GM12878 (cell line): ENCODE measurements at regions not wholly inside any gene's neighbourhood (a gene's known extent, or its start where the extent isn't known, plus 50 kb on each side); places are given as distances from the start of the nearest gene placed in this dataset.

ENCODE experiments used
- ATAC-seq: fragments of 200-7000 bp; cut with Tn5 transposase; 3 replicates; pipeline ENCODE4 v1.9.1; 2020; ENCODE audit warnings: mild to moderate bottlenecking, moderate library complexity
- BruUV-seq: library from RNA; stranded (reverse); fragments of 400-500 nt; replicated peaks from 2 replicates; lab custom pipeline; 2021; lab: Mats Ljungman, UMichigan
- CTCF ChIA-PET: fragments of 300-600 bp; sonication (Branson Sonifier 250); formaldehyde crosslinking; extraction: SDS; loops from one replicate; lab custom pipeline; 2021; ENCODE audit warnings: inconsistent platforms; lab: Yijun Ruan, JAX
- POLR2A ChIA-PET: fragments of 350-600 bp; formaldehyde crosslinking; extraction: SDS; loops from one replicate; lab custom pipeline; 2021; ENCODE audit warnings: inconsistent platforms; lab: Charles Lee
- RAD21 ChIA-PET: fragments of 300-600 bp; sonication (Branson Sonifier 250); formaldehyde crosslinking; loops from one replicate; lab custom pipeline; 2023; ENCODE audit warnings: antibody characterized with exemption; ENCODE audit not compliant: unreplicated experiment; lab: Charles Lee
- SMC1A ChIA-PET: fragments of 300-600 bp; sonication (Branson Sonifier 250); formaldehyde crosslinking; loops from one replicate; lab custom pipeline; 2023; ENCODE audit not compliant: unreplicated experiment, uncharacterized antibody; lab: Charles Lee
- DNase-seq: peaks from one replicate; pipeline ENCODE4 v3.0.0-alpha.2; 2011; ENCODE audit warnings: low read depth, low spot score
- FAIRE-seq: peaks from 3 replicates; lab custom pipeline; 2011; peaks lifted over from hg19 to GRCh38; lab: Jason Lieb, UNC
- H2AFZ ChIP-seq: 2 replicates; pipeline ENCODE4 v1.6.0; 2011; ENCODE audit warnings: low read depth, low read length, control low read depth; ENCODE audit not compliant: control insufficient read depth
- H3K27ac ChIP-seq: 2 replicates; pipeline ENCODE4 v1.5.1; 2011; ENCODE audit warnings: control low read depth; ENCODE audit not compliant: control insufficient read depth, insufficient read depth
- H3K27me3 ChIP-seq, 2 experiments: replicated peaks in 1 of 2; 2 replicates each; pipeline versions ENCODE4 v1.6.0 to v1.6.1; 2011; ENCODE audit warnings: low read length in 1 of 2; ENCODE audit not compliant: control insufficient read depth in 2 of 2, insufficient read depth in 2 of 2
- H3K36me3 ChIP-seq, 2 experiments: 2 replicates each; pipeline ENCODE4 v1.5.1; 2011; ENCODE audit warnings: low read length in 1 of 2; ENCODE audit not compliant: control insufficient read depth in 2 of 2, insufficient read depth in 2 of 2
- H3K4me1 ChIP-seq: 2 replicates; pipeline ENCODE4 v1.6.1; 2011; ENCODE audit warnings: mild to moderate bottlenecking, low read length, moderate library complexity, mixed read lengths; ENCODE audit not compliant: control insufficient read depth, insufficient read depth
- H3K4me2 ChIP-seq: 2 replicates; pipeline ENCODE4 v1.6.0; 2011; ENCODE audit warnings: control low read depth; ENCODE audit not compliant: control insufficient read depth, insufficient read depth
- H3K4me3 ChIP-seq: fragments of 200-600 bp; sonication (generic); 2 replicates; pipeline ENCODE4 v1.5.1; 2016
- H3K79me2 ChIP-seq: 2 replicates; pipeline ENCODE4 v1.6.0; 2011; ENCODE audit warnings: low read length; ENCODE audit not compliant: control insufficient read depth, insufficient read depth
- H3K9ac ChIP-seq: 2 replicates; pipeline ENCODE4 v1.8.0; 2011; ENCODE audit warnings: low read length, control low read depth, mixed read lengths; ENCODE audit not compliant: control insufficient read depth, insufficient read depth
- H3K9me3 ChIP-seq: replicated peaks from 3 replicates; pipeline ENCODE4 v1.5.1; 2011; ENCODE audit warnings: mild to moderate bottlenecking, low read length; ENCODE audit not compliant: control insufficient read depth, insufficient read depth
- H4K20me1 ChIP-seq: 2 replicates; pipeline ENCODE4 v1.6.0; 2011; ENCODE audit not compliant: control insufficient read depth, insufficient read depth
- EZH2 ChIP-seq: IDR thresholded peaks from 2 replicates; pipeline ENCODE4 v1.6.1; 2012; ENCODE audit warnings: low read depth, mild to moderate bottlenecking, control low read depth, inconsistent platforms, low read length, borderline replicate concordance; ENCODE audit not compliant: control insufficient read depth
- NFYB ChIP-seq: IDR thresholded peaks from 2 replicates; pipeline ENCODE4 v1.6.1; 2011; ENCODE audit warnings: low read depth, mild to moderate bottlenecking, low read length, improper control_type of control experiment, moderate library complexity; ENCODE audit not compliant: insufficient read depth
- SMC3 ChIP-seq: IDR thresholded peaks from 2 replicates; pipeline ENCODE4 v1.6.1; 2011; ENCODE audit warnings: low read length, improper control_type of control experiment, borderline replicate concordance
- SPI1 ChIP-seq: IDR thresholded peaks from 2 replicates; pipeline ENCODE4 v1.6.1; 2011; ENCODE audit warnings: low read depth, mild to moderate bottlenecking, low read length, moderate library complexity, borderline replicate concordance; ENCODE audit not compliant: insufficient read depth
- YY1 ChIP-seq: IDR thresholded peaks from 2 replicates; pipeline ENCODE4 v1.6.1; 2011; ENCODE audit warnings: low read depth, mild to moderate bottlenecking, low read length
- WGBS: methylation state at CpG from one replicate; pipeline ENCODE4 v1.1.6; 2016; ENCODE audit warnings: low lambda C conversion rate; ENCODE audit not compliant: insufficient replicate concordance, insufficient coverage; ENCODE audit errors: missing lambda C conversion rate; 5-methylcytosine and 5-hydroxymethylcytosine counted together
- in situ Hi-C: fragments of 300-500 bp; cut with MboI; formaldehyde crosslinking; loops from 9 replicates; pipeline ENCODE4 v1.14.3; 2018; ENCODE audit warnings: mixed read lengths
- intact Hi-C: fragments of 100-400 bp; cut with micrococcal nuclease; formaldehyde crosslinking; loops from one replicate; pipeline ENCODE4 v1.14.2; 2022; ENCODE audit not compliant: unreplicated experiment
- TF ChIP-seq, protein P1 (sequence below): fragments of 450-650 bp; IDR thresholded peaks from 2 replicates; pipeline ENCODE4 v1.6.1; 2017; ENCODE audit warnings: low read depth, mild to moderate bottlenecking, moderate library complexity

DNA sequence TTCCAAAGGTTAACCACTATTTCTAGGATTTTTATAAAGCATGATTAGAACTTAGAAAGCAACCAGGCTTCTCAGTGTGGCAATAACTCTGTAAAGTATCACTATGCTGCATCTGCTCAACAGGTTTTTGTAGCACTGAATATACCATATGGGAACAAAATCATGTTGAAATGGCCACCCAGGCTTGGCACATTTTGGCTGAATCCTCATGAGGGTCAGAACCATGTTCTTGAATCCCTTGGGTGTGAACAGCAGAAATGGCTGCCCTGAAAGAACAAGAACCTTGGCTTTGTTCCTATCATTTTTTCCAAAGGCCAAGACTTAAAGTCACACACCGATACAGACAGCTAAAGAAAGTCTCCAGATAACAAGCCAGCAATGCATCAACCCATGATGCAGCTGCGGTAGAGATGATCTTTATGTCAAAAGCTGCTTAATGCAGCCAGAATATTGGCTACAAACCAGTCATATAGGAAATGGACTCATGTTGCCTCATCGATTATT is 283.0 kb upstream of the NOX3 start:
- Histone ChIP-seq H3K4me3 (no peak overlapping the region), H3K4me2 (no peak overlapping the region), H3K36me3 (no peaks in the 10 kb centered on the region), H3K4me1 (no peaks in the 10 kb centered on the region), H3K79me2 (no peaks in the 10 kb centered on the region), H3K9me3 (no peaks in the 10 kb centered on the region), H3K9ac (no peak overlapping the region), H3K27me3 (0 out of 4 replicates have a peak, but pooled peaks cover 0 to 2% of the 10 kb centered on the region in 2 experiments), H4K20me1 (no peaks in the 10 kb centered on the region), H3K27ac (no peak overlapping the region), H2AFZ (no peak overlapping the region)
- BruUV-seq, result no TSS peak
- no peak for ATAC-seq
- intact Hi-C loops (no loop called here), in situ Hi-C loops (no loop called here)
- ChIA-PET POLR2A (no interaction called here), SMC1A (no interaction called here), RAD21 (no interaction called here), CTCF (no interaction called here)
- 40% methylated on average over 3 of the region's 3 CpGs for WGBS
- no peak for FAIRE-seq
- DNase-seq, result no peak
- TF ChIP-seq EZH2 (no peak), YY1 (no peak), SMC3 (no peak)

GRCh38 chr6:155717374-155717773 is 261.7 kb upstream of the NOX3 start:
- no peaks in the 10 kb centered on the region for H3K9me3 ChIP-seq
- no TSS peak for BruUV-seq
- ChIA-PET CTCF (no interaction called here), RAD21 (no interaction called here), SMC1A (no interaction called here), POLR2A (no interaction called here)
- H3K9ac ChIP-seq, result no peak overlapping the region
- intact Hi-C loops, result no loop called here
- FAIRE-seq (peak; percentile 66), ATAC-seq (no peak), DNase-seq (no peak)
- no peaks in the 10 kb centered on the region for H4K20me1 ChIP-seq
- H3K4me3 ChIP-seq, result no peak overlapping the region
- H3K4me2 ChIP-seq, result no peak overlapping the region
- no peak for TF ChIP-seq NFYB
- TF ChIP-seq, protein P1, sequence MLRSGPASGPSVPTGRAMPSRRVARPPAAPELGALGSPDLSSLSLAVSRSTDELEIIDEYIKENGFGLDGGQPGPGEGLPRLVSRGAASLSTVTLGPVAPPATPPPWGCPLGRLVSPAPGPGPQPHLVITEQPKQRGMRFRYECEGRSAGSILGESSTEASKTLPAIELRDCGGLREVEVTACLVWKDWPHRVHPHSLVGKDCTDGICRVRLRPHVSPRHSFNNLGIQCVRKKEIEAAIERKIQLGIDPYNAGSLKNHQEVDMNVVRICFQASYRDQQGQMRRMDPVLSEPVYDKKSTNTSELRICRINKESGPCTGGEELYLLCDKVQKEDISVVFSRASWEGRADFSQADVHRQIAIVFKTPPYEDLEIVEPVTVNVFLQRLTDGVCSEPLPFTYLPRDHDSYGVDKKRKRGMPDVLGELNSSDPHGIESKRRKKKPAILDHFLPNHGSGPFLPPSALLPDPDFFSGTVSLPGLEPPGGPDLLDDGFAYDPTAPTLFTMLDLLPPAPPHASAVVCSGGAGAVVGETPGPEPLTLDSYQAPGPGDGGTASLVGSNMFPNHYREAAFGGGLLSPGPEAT, result no peak
- peak; percentile 43; the same call in 1 of the 2 replicates for TF ChIP-seq SPI1
- no peak overlapping the region for H2AFZ ChIP-seq
- no peaks in the 10 kb centered on the region for H3K79me2 ChIP-seq
- no peak overlapping the region for H3K27ac ChIP-seq
- H3K4me1 ChIP-seq, result no peaks in the 10 kb centered on the region
- in situ Hi-C loops, result no loop called here
- no peaks in the 10 kb centered on the region for H3K27me3 ChIP-seq
- no peaks in the 10 kb centered on the region for H3K36me3 ChIP-seq
- WGBS, result 0% methylated on average over 1 of the region's 1 CpG
